K562 (cell line): ENCODE measurements at regions not wholly inside any gene's neighbourhood (a gene's known extent, or its start where the extent isn't known, plus 50 kb on each side); places are given as distances from the start of the nearest gene placed in this dataset.

ENCODE experiments used
- ATAC-seq: fragments of 200-7000 bp; cut with Tn5 transposase; 3 replicates; pipeline ENCODE4 v1.9.1; 2020; ENCODE audit warnings: moderate library complexity
- BruUV-seq: library from RNA; stranded (reverse); fragments of 400-500 nt; replicated peaks from 2 replicates; lab custom pipeline; 2021; lab: Mats Ljungman, UMichigan
- CTCF ChIA-PET: fragments of 300-600 bp; formaldehyde crosslinking; extraction: SDS; loops from one replicate; lab custom pipeline; 2021; ENCODE audit warnings: low intra/inter-chr PET ratio; lab: Yijun Ruan, JAX
- POLR2A ChIA-PET: fragments of 300-600, 350-650 bp; sonication (Branson Sonifier 250); formaldehyde crosslinking; extraction: SDS; loops from one replicate; lab custom pipeline; 2021; ENCODE audit warnings: antibody characterized with exemption, inconsistent platforms; lab: Yijun Ruan, JAX
- DNase-seq, 4 experiments: peaks; one replicate each; pipeline versions ENCODE4 v3.0.0 to v3.0.0-alpha.2; 2011 to 2018; ENCODE audit warnings: low spot score in 3 of 4, mixed read lengths in 3 of 4; ENCODE audit errors: extremely low read depth in 1 of 4
- FAIRE-seq: peaks from 2 replicates; lab custom pipeline; 2011; peaks lifted over from hg19 to GRCh38; lab: Jason Lieb, UNC
- H2AFZ ChIP-seq: 2 replicates; pipeline ENCODE4 v1.6.0; 2011; ENCODE audit warnings: low read depth, low read length, control low read depth, inconsistent platforms
- H3K27ac ChIP-seq: fragments of 200-600 bp; 3 replicates; pipeline ENCODE4 v1.8.0; 2011; ENCODE audit warnings: low read depth, mild to moderate bottlenecking, control low read depth, inconsistent platforms, low read length, moderate library complexity, mixed read lengths; ENCODE audit errors: extremely low read depth
- H3K27me3 ChIP-seq, 2 experiments: fragments of 300-600 bp in 1 of 2; 2 replicates in 1 of 2; 3 replicates in 1 of 2; pipeline versions ENCODE4 v1.6.0 to v1.8.0; 2011; ENCODE audit warnings: inconsistent platforms in 2 of 2, low read length in 2 of 2, mild to moderate bottlenecking in 1 of 2, mixed read lengths in 1 of 2, moderate library complexity in 1 of 2; ENCODE audit not compliant: control insufficient read depth in 2 of 2, insufficient read depth in 2 of 2
- H3K36me3 ChIP-seq: fragments of 300-600 bp; 3 replicates; pipeline ENCODE4 v1.8.0; 2011; ENCODE audit warnings: mild to moderate bottlenecking, low read length, inconsistent platforms; ENCODE audit not compliant: control insufficient read depth, insufficient read depth
- H3K4me1 ChIP-seq, 2 experiments: fragments of 200-600 bp in 1 of 2; replicated peaks in 1 of 2; 2 replicates in 1 of 2; 3 replicates in 1 of 2; pipeline versions ENCODE4 v1.5.1 to v1.8.0; 2011; ENCODE audit warnings: inconsistent platforms in 2 of 2, low read length in 2 of 2, mild to moderate bottlenecking in 1 of 2, mixed read lengths in 1 of 2, moderate library complexity in 1 of 2; ENCODE audit not compliant: control insufficient read depth in 2 of 2, insufficient read depth in 2 of 2
- H3K4me2 ChIP-seq: 2 replicates; pipeline ENCODE4 v1.6.1; 2011; ENCODE audit warnings: low read length, control low read depth, inconsistent platforms, mixed read lengths; ENCODE audit not compliant: insufficient read depth
- H3K4me3 ChIP-seq: fragments of 200-600 bp; sonication (generic), shearing (Covaris generic); 2 replicates; pipeline ENCODE4 v1.5.1; 2016; ENCODE audit warnings: control low read depth, inconsistent platforms
- H3K79me2 ChIP-seq: fragments of 200-600 bp; 3 replicates; pipeline ENCODE4 v1.8.0; 2011; ENCODE audit warnings: low read length, inconsistent platforms; ENCODE audit not compliant: control insufficient read depth, insufficient read depth
- H3K9ac ChIP-seq, 2 experiments: 2 replicates each; pipeline versions ENCODE4 v1.6.0 to v1.6.1; 2011; ENCODE audit warnings: low read depth in 2 of 2, low read length in 2 of 2, control low read depth in 1 of 2, inconsistent platforms in 1 of 2, mild to moderate bottlenecking in 1 of 2, mixed read lengths in 1 of 2; ENCODE audit not compliant: insufficient read depth in 1 of 2
- H3K9me1 ChIP-seq: one replicate; pipeline ENCODE4 v1.6.0; 2011; ENCODE audit warnings: inconsistent platforms, mild to moderate bottlenecking, low read length, moderate library complexity; ENCODE audit not compliant: control insufficient read depth, insufficient read depth
- H3K9me3 ChIP-seq: replicated peaks from 2 replicates; pipeline ENCODE4 v1.5.1; 2011; ENCODE audit warnings: low read depth, low read length, inconsistent platforms; ENCODE audit not compliant: control insufficient read depth, insufficient read depth
- H4K20me1 ChIP-seq: replicated peaks from 2 replicates; pipeline ENCODE4 v1.6.1; 2011; ENCODE audit warnings: low read length, inconsistent platforms, mixed read lengths; ENCODE audit not compliant: control insufficient read depth, insufficient read depth
- BHLHE40 ChIP-seq: IDR thresholded peaks from 2 replicates; pipeline ENCODE4 v1.6.1; 2011; ENCODE audit warnings: low read length, improper control_type of control experiment
- FOXM1 ChIP-seq, 2 experiments: fragments of 450-650 bp in 1 of 2; sonication (generic) in 1 of 2; formaldehyde crosslinking in 1 of 2; IDR thresholded peaks; 2 replicates each; pipeline versions ENCODE4 v1.6.1 to v1.9.0; 2017 to 2022; ENCODE audit warnings: low read depth in 2 of 2, mild to moderate bottlenecking in 2 of 2, missing genetic modification reagents in 1 of 2, moderate library complexity in 1 of 2
- MBD2 ChIP-seq: sonication (generic); IDR thresholded peaks from 2 replicates; pipeline ENCODE4 v1.6.1; 2016; ENCODE audit warnings: low read depth, borderline replicate concordance
- SREBF1 ChIP-seq: fragments of 150-350 bp; IDR thresholded peaks from 2 replicates; pipeline ENCODE4 v1.6.1; 2014; ENCODE audit warnings: antibody characterized with exemption, low read depth, low read length, borderline replicate concordance
- XRCC3 ChIP-seq: fragments of 450-650 bp; IDR thresholded peaks from 2 replicates; pipeline ENCODE4 v1.6.1; 2017; ENCODE audit warnings: mild to moderate bottlenecking, moderate library complexity
- XRCC4 ChIP-seq: IDR thresholded peaks from one replicate; pipeline ENCODE4 v1.6.1; 2011; ENCODE audit not compliant: insufficient read depth, insufficient read length; ENCODE audit errors: extremely low read depth
- ZNF282 ChIP-seq: sonication (generic); formaldehyde crosslinking; IDR thresholded peaks from 2 replicates; pipeline ENCODE4 v1.8.1; 2023; ENCODE audit warnings: missing genetic modification reagents
- ZNF512 ChIP-seq: IDR thresholded peaks from 2 replicates; pipeline ENCODE4 v1.6.1; 2016; ENCODE audit warnings: missing genetic modification characterization, missing compliant biosample characterization
- ZNF695 ChIP-seq: fragments of 450-650 bp; formaldehyde crosslinking; IDR thresholded peaks from 2 replicates; pipeline ENCODE4 v1.4.0; 2020; ENCODE audit warnings: mild to moderate bottlenecking, moderate library complexity
- ZNF707 ChIP-seq: fragments of 250-450 bp; sonication (Bioruptor Pico); conservative IDR thresholded peaks from 2 replicates; pipeline ENCODE4 v1.8.0; 2022; ENCODE audit warnings: inconsistent platforms, mild to moderate bottlenecking, moderate library complexity
- in situ Hi-C: fragments of 300-500 bp; cut with MboI; formaldehyde crosslinking; loops from 4 replicates; pipeline ENCODE4 v1.15.0; 2018; ENCODE audit warnings: inconsistent platforms, mixed read lengths
- intact Hi-C: fragments of 100-400 bp; cut with micrococcal nuclease; formaldehyde crosslinking; loops from 2 replicates; pipeline ENCODE4 v1.14.2; 2022

GRCh38 chr2:192250961-192251360 lies 56.2 kb upstream of the TMEFF2 start:
- Histone ChIP-seq H3K4me2 (no peak overlapping the region), H3K4me1 (no peaks in the 10 kb centered on the region)

More at GRCh38 chr2:192250961-192251360, 56.2 kb upstream of the TMEFF2 start:
- Histone ChIP-seq H3K36me3 (no peaks in the 10 kb centered on the region), H4K20me1 (no peaks in the 10 kb centered on the region), H3K4me3 (no peak overlapping the region), H3K27me3 (no peaks in the 10 kb centered on the region), H3K9me1 (no peaks in the 10 kb centered on the region), H3K27ac (no peak overlapping the region), H3K79me2 (no peaks in the 10 kb centered on the region), H3K9ac (no peak overlapping the region), H3K9me3 (no peaks in the 10 kb centered on the region), H2AFZ (no peak overlapping the region)
- TF ChIP-seq ZNF282 (CRISPR knock-in tag), result no peak
- no peak for TF ChIP-seq MBD2
- TF ChIP-seq ZNF512 (tag), result no peak
- TF ChIP-seq XRCC3, result no peak
- no peak for TF ChIP-seq FOXM1 (IDR thresholded peaks at IDR 0.05; ENCODE audit: low read depth)
- TF ChIP-seq FOXM1 (CRISPR knock-in tag; IDR thresholded peaks at IDR 0.05; ENCODE audit: low read depth), result no peak
- no peak for TF ChIP-seq SREBF1
- no peak for TF ChIP-seq ZNF707 (CRISPR knock-in tag)
- no peak for TF ChIP-seq BHLHE40
- no peak for TF ChIP-seq XRCC4
- TF ChIP-seq ZNF695 (CRISPR knock-in tag), result no peak
- BruUV-seq, result no TSS peak
- no peak for DNase-seq
- FAIRE-seq, result no peak
- POLR2A ChIA-PET, result no interaction called here
- in situ Hi-C loops, result no loop called here
- ATAC-seq, result no peak
- intact Hi-C loops, result no loop called here
- CTCF ChIA-PET, result no interaction called here
